Fibroblast of pulmonary artery (primary cell): ENCODE measurements at regions not wholly inside any gene's neighbourhood (a gene's known extent, or its start where the extent isn't known, plus 50 kb on each side); places are given as distances from the start of the nearest gene placed in this dataset.

ENCODE experiments used
- DNase-seq: peaks from one replicate; pipeline ENCODE4 v3.0.0-alpha.2; 2010; ENCODE audit warnings: low read depth
- H3K4me3 ChIP-seq: replicated peaks from 2 replicates; pipeline ENCODE4 v1.5.1; 2011; ENCODE audit warnings: low read depth, mild to moderate bottlenecking, control low read depth, low read length, moderate library complexity
- CTCF ChIP-seq: IDR thresholded peaks from 2 replicates; pipeline ENCODE4 v1.5.1; 2011; ENCODE audit warnings: mild to moderate bottlenecking, control low read depth, low read length, inconsistent platforms; ENCODE audit errors: missing control alignments

DNA sequence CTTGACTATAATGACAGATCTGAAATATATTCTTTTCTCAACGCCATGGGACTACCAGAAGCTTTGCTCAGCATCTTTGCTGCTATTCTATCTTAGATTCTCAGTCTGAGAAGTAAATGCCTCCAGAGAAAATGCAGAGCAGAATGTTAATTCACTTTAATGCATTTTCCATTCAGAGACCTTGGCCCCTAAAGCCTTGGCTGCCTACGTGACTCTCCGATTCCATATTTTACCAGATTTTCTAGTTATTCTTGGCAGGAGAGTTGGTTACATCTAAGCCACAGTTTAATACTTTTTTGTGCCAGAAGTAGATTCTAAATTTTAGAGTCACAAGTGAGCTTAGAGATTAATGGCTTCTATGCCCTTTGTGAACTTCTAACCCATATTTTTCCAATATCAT lies 837.1 kb upstream of the POU3F3 start:
- TF ChIP-seq CTCF: no peak
- DNase-seq: no peak
- H3K4me3 ChIP-seq: no peak overlapping the region

GRCh38 chr2:104023306-104023705 lies 830.6 kb upstream of the POU3F3 start:
- H3K4me3 ChIP-seq: no peak overlapping the region
- no peak for DNase-seq
- no peak for TF ChIP-seq CTCF

DNA sequence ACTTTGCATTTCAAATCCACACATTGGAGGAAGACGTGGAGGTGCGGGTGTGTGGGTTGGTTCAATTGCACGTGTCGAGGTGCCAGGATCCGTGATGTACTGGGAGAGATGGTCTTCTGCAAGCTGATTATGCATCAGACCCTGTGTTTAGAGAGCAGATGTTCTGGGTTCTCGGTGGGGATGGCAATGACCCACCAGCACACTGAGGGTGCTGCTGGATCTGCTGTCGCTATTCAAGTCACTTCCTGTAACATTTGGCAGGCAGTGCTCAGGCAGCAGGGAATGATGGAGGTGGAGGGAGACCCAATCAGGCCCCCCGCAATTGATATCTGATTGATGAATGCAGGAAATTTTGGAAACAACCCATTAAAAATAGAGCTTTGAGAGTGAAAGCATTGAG lies 830.1 kb upstream of the POU3F3 start:
- no peak for DNase-seq
- no peak for TF ChIP-seq CTCF
- no peak overlapping the region for H3K4me3 ChIP-seq

DNA sequence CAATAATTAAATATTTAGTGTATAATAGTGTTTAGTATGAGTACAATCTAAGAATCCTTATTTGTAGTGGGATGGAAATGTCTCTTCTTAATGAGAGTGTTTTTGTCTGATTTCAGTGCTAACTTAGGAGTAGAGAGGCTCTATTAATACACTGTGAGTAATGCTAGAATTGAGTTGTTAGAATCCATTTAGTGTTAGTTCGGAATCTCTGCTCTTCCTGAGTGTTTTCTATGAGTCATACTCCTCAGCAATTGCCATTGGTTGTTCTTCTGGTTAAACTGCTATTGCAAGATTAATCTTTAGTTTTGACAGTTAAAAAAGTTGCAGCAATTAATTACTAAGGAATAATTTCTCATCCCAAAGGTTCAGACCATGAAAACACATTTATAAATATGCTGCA lies 828.6 kb upstream of the POU3F3 start:
- H3K4me3 ChIP-seq: no peak overlapping the region
- no peak for TF ChIP-seq CTCF
- no peak for DNase-seq

DNA sequence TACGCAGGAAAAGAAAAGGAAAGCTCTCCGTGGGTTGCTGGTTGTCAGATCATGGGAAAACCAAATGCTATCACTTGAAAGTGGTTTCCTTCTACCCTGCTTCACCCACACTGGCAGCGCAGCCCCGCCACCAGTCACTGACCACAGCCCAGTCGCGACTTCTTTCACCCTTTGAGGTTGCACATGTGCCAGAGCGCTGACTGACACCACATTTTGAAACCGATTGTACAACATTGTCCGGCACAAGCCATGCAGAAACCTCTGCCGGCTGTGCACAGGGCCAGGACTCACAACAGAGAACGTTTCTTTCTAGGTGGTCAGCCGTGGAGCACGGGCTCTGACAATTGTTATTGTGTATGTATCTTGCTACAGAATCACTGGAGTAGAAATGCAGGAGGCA lies 827.2 kb upstream of the POU3F3 start:
- no peak for DNase-seq
- no peak overlapping the region for H3K4me3 ChIP-seq
- no peak for TF ChIP-seq CTCF

DNA sequence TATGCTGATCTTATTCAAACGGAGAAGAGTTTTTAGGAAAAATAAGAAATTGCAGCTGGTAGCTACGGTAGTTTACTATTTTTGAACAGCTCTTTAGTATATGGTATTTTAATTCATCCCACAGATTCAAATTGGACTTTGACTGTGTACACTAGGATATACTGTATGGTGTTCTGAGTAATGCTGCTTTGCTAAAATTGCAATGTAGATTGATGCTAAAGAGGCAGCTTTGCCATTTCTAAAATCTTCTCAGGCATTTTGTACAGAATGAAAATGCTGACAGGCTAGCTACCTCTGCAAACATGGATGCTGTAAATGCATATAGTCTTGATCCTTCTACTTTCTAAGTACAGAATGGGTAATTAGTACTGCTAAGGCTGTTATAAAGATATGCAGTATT lies 826.6 kb upstream of the POU3F3 start:
- no peak for DNase-seq
- no peak for TF ChIP-seq CTCF
- H3K4me3 ChIP-seq: no peak overlapping the region

- TF ChIP-seq CTCF: no peak
- DNase-seq: no peak
- no peak overlapping the region for H3K4me3 ChIP-seq
Observed at GRCh38 chr2:104028061-104028460, 825.9 kb upstream of the POU3F3 start.
